ENCODE measurements at regions not wholly inside any gene's neighbourhood (a gene's known extent, or its start where the extent isn't known, plus 50 kb on each side); places are given as distances from the start of the nearest gene placed in this dataset.
A peak's percentile ranks its signal among the peaks of the same experiment; 100 is the strongest.

DNA sequence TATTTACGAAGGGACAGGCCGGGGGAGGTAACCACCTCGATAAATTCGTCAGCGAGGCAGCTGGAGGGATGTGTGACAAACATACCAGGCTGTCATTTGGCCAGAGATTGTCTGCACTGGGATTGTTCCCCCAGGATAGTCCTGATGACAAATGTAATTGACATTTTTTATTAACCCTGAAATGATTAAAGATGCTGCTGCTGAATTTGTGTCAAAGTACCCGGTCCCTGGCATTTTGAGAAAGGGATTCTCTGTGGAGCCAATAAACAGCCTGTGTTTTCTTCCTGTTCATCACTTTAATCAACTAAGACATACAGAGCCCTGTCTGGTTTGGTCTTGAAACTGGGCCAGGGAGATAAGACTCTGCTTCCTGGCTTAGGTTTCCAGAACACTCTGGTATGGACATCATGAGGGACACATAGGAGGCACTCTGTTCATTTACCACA lies 117.6 kb downstream of the SLC25A47 start (continued):
- TF ChIP-seq, protein P1, sequence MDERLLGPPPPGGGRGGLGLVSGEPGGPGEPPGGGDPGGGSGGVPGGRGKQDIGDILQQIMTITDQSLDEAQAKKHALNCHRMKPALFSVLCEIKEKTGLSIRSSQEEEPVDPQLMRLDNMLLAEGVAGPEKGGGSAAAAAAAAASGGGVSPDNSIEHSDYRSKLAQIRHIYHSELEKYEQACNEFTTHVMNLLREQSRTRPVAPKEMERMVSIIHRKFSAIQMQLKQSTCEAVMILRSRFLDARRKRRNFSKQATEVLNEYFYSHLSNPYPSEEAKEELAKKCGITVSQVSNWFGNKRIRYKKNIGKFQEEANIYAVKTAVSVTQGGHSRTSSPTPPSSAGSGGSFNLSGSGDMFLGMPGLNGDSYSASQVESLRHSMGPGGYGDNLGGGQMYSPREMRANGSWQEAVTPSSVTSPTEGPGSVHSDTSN (CRISPR knock-in tag; IDR thresholded peaks at IDR 0.05; ENCODE audit: low read depth) = no peak
- TF ChIP-seq, protein P1 (tag; conservative IDR thresholded peaks at IDR 0.05; ENCODE audit: low read depth) = 0 out of 2 replicates have a peak, but pooled peaks have one; percentile 23
- TF ChIP-seq TAL1 (IDR thresholded peaks at IDR 0.05) (peak; percentile 60; the same call in 1 of the 2 replicates), ETV1 (tag; conservative IDR thresholded peaks at IDR 0.05; ENCODE audit: low read depth) (peak; percentile 57; the same call in 1 of the 2 replicates), SMAD4 (CRISPR knock-in tag; conservative IDR thresholded peaks at IDR 0.05) (peak; percentile 52; the same call in 1 of the 2 replicates), CHD2 (IDR thresholded peaks at IDR 0.05; ENCODE audit: low read depth, low read length) (no peak), CCNT2 (IDR thresholded peaks at IDR 0.05; ENCODE audit: borderline replicate concordance, extremely low read depth, insufficient read length, low read depth, low read length) (no peak), MCM7 (IDR thresholded peaks at IDR 0.05) (no peak), TBL1XR1 (IDR thresholded peaks at IDR 0.05; ENCODE audit: low read length in 2 of 2) (0 out of 4 replicates have a peak, but pooled peaks of 1 of the 2 experiments have one; percentile 10), POLR2AphosphoS5 (IDR thresholded peaks at IDR 0.05; ENCODE audit: control insufficient read depth, insufficient read depth, low read depth, low read length) (0 out of 2 replicates have a peak, but pooled peaks have one; percentile 50), NFIC (IDR thresholded peaks at IDR 0.05) (peak; percentile 74), SOX6 (IDR thresholded peaks at IDR 0.05) (no peak), TRIM28 (IDR thresholded peaks at IDR 0.05) (peak; percentile 65; the same call in 1 of the 2 replicates), DPF2 (IDR thresholded peaks at IDR 0.05) (peak; percentile 60), ZKSCAN8 (CRISPR knock-in tag; IDR thresholded peaks at IDR 0.05) (no peak), KDM1A (IDR thresholded peaks at IDR 0.05) (peak; percentile 32 to 48; a peak in 1 of 4 replicates), SNRNP70 (optimal IDR thresholded peaks at IDR 0.05; ENCODE audit: low read depth, low read length) (no peak), KAT8 (IDR thresholded peaks at IDR 0.05; ENCODE audit: low read depth) (no peak), CBFA2T2 (conservative IDR thresholded peaks at IDR 0.05) (peak; percentile 65), RUNX1 (IDR thresholded peaks at IDR 0.05; ENCODE audit: low read depth) (no peak)
- TF ChIP-seq, protein P2, sequence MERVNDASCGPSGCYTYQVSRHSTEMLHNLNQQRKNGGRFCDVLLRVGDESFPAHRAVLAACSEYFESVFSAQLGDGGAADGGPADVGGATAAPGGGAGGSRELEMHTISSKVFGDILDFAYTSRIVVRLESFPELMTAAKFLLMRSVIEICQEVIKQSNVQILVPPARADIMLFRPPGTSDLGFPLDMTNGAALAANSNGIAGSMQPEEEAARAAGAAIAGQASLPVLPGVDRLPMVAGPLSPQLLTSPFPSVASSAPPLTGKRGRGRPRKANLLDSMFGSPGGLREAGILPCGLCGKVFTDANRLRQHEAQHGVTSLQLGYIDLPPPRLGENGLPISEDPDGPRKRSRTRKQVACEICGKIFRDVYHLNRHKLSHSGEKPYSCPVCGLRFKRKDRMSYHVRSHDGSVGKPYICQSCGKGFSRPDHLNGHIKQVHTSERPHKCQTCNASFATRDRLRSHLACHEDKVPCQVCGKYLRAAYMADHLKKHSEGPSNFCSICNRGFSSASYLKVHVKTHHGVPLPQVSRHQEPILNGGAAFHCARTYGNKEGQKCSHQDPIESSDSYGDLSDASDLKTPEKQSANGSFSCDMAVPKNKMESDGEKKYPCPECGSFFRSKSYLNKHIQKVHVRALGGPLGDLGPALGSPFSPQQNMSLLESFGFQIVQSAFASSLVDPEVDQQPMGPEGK (CRISPR knock-in tag; IDR thresholded peaks at IDR 0.05; ENCODE audit: borderline replicate concordance) = no peak
- TF ChIP-seq, protein P3, sequence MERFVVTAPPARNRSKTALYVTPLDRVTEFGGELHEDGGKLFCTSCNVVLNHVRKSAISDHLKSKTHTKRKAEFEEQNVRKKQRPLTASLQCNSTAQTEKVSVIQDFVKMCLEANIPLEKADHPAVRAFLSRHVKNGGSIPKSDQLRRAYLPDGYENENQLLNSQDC (CRISPR knock-in tag; IDR thresholded peaks at IDR 0.05) = no peak
- TF ChIP-seq, protein P4, sequence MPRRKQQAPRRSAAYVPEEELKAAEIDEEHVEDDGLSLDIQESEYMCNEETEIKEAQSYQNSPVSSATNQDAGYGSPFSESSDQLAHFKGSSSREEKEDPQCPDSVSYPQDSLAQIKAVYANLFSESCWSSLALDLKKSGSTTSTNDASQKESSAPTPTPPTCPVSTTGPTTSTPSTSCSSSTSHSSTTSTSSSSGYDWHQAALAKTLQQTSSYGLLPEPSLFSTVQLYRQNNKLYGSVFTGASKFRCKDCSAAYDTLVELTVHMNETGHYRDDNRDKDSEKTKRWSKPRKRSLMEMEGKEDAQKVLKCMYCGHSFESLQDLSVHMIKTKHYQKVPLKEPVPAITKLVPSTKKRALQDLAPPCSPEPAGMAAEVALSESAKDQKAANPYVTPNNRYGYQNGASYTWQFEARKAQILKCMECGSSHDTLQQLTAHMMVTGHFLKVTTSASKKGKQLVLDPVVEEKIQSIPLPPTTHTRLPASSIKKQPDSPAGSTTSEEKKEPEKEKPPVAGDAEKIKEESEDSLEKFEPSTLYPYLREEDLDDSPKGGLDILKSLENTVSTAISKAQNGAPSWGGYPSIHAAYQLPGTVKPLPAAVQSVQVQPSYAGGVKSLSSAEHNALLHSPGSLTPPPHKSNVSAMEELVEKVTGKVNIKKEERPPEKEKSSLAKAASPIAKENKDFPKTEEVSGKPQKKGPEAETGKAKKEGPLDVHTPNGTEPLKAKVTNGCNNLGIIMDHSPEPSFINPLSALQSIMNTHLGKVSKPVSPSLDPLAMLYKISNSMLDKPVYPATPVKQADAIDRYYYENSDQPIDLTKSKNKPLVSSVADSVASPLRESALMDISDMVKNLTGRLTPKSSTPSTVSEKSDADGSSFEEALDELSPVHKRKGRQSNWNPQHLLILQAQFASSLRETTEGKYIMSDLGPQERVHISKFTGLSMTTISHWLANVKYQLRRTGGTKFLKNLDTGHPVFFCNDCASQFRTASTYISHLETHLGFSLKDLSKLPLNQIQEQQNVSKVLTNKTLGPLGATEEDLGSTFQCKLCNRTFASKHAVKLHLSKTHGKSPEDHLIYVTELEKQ (CRISPR knock-in tag; IDR thresholded peaks at IDR 0.05) = no peak
